ENCODE measurements at regions not wholly inside any gene's neighbourhood (a gene's known extent, or its start where the extent isn't known, plus 50 kb on each side); places are given as distances from the start of the nearest gene placed in this dataset.

- H4K20me1 ChIP-seq (ENCODE audit: low read depth) = no peaks in the 10 kb centered on the region
- no peaks in the 10 kb centered on the region for H3K4me1 ChIP-seq
- no peaks in the 10 kb centered on the region for H3K9me3 ChIP-seq (ENCODE audit: low read depth)
- TF ChIP-seq EZH2phosphoT487 (IDR thresholded peaks at IDR 0.05) (no peak), EZH2 (IDR thresholded peaks at IDR 0.05) (no peak), CTCF (IDR thresholded peaks at IDR 0.05) (no peak)
- no peaks in the 10 kb centered on the region for H3K27me3 ChIP-seq
- no peaks in the 10 kb centered on the region for H3K36me3 ChIP-seq
- no peak for DNase-seq (ENCODE audit: low spot score)
- H3K9me3 Mint-ChIP-seq = peaks cover 3% of the 10 kb centered on the region
- no peak overlapping the region for H3K27ac Mint-ChIP-seq
- no peak overlapping the region for H3K4me2 ChIP-seq
- peaks cover 9% of the 10 kb centered on the region for H3K4me1 Mint-ChIP-seq
- H3K9ac ChIP-seq = no peak overlapping the region
- no peaks in the 10 kb centered on the region for H3K36me3 Mint-ChIP-seq
- no peaks in the 10 kb centered on the region for H3F3A ChIP-seq (ENCODE audit: low read depth)
- no peak overlapping the region for H3K27ac ChIP-seq
- no peak overlapping the region for H2AFZ ChIP-seq (replicated peaks)
- H3K4me3 ChIP-seq = no peak overlapping the region
- H3K4me3 Mint-ChIP-seq = no peak overlapping the region
- no peaks in the 10 kb centered on the region for H3K79me2 ChIP-seq (ENCODE audit: low read depth)
- peaks cover 4% of the 10 kb centered on the region for H3K27me3 Mint-ChIP-seq (ENCODE audit: insufficient read depth, low read depth)
These were observed 86.3 kb downstream of the SEC16B start for GRCh38 chr1:177883581-177883980.

GRCh38 chr1:177880339-177880891 lies 89.4 kb downstream of the SEC16B start:
- H3F3A ChIP-seq (ENCODE audit: low read depth) = no peaks in the 10 kb centered on the region
- no peak overlapping the region for H3K27ac ChIP-seq
- TF ChIP-seq CTCF (IDR thresholded peaks at IDR 0.05) (no peak), EZH2phosphoT487 (IDR thresholded peaks at IDR 0.05) (no peak), EZH2 (IDR thresholded peaks at IDR 0.05) (no peak)
- no peaks in the 10 kb centered on the region for H3K27me3 ChIP-seq
- no peaks in the 10 kb centered on the region for H4K20me1 ChIP-seq (ENCODE audit: low read depth)
- Mint-ChIP-seq H3K4me3 (no peak overlapping the region), H3K27me3 (ENCODE audit: insufficient read depth, low read depth) (peaks cover 4% of the 10 kb centered on the region), H3K27ac (no peak overlapping the region), H3K36me3 (no peaks in the 10 kb centered on the region), H3K4me1 (peaks cover 9% of the 10 kb centered on the region), H3K9me3 (peaks cover 5% of the 10 kb centered on the region)
- no peaks in the 10 kb centered on the region for H3K36me3 ChIP-seq
- no peak overlapping the region for H2AFZ ChIP-seq (replicated peaks)
- DNase-seq (ENCODE audit: low spot score) = no peak
- H3K9me3 ChIP-seq (ENCODE audit: low read depth) = no peaks in the 10 kb centered on the region
- H3K79me2 ChIP-seq (ENCODE audit: low read depth) = no peaks in the 10 kb centered on the region
- no peaks in the 10 kb centered on the region for H3K4me1 ChIP-seq
- H3K4me3 ChIP-seq = no peak overlapping the region
- H3K4me2 ChIP-seq = no peak overlapping the region
- no peak overlapping the region for H3K9ac ChIP-seq

GRCh38 chr1:177877086-177877485 lies 92.8 kb downstream of the SEC16B start:
- Mint-ChIP-seq H3K27me3 (ENCODE audit: insufficient read depth, low read depth) (peaks cover under 1% of the 10 kb centered on the region), H3K4me1 (peaks cover 9% of the 10 kb centered on the region), H3K36me3 (no peaks in the 10 kb centered on the region), H3K4me3 (no peak overlapping the region), H3K27ac (no peak overlapping the region), H3K9me3 (peaks cover 2% of the 10 kb centered on the region)
- Histone ChIP-seq H3K9me3 (ENCODE audit: low read depth) (no peaks in the 10 kb centered on the region), H2AFZ (replicated peaks) (no peak overlapping the region), H3K4me1 (no peaks in the 10 kb centered on the region), H3K27ac (no peak overlapping the region), H3K4me2 (no peak overlapping the region), H4K20me1 (ENCODE audit: low read depth) (no peaks in the 10 kb centered on the region), H3K27me3 (no peaks in the 10 kb centered on the region), H3K36me3 (no peaks in the 10 kb centered on the region), H3K4me3 (no peak overlapping the region), H3K9ac (no peak overlapping the region), H3F3A (ENCODE audit: low read depth) (no peaks in the 10 kb centered on the region), H3K79me2 (ENCODE audit: low read depth) (no peaks in the 10 kb centered on the region)
- no peak for TF ChIP-seq CTCF (IDR thresholded peaks at IDR 0.05)
- no peak for TF ChIP-seq EZH2 (IDR thresholded peaks at IDR 0.05)
- DNase-seq (ENCODE audit: low spot score) = no peak
